Adrenal gland (tissue), 9 donors: ENCODE measurements at regions not wholly inside any gene's neighbourhood (a gene's known extent, or its start where the extent isn't known, plus 50 kb on each side); places are given as distances from the start of the nearest gene placed in this dataset.

ENCODE experiments used
- DNase-seq, 7 donors: peaks; one replicate each; pipeline ENCODE4 v3.0.0-alpha.2; 2019 to 2020
- H3K27ac ChIP-seq, 5 donors: fragments of 200-600 bp; sonication (generic) in 4 of 5; 1 replicate in 3 of 5; 2 replicates in 2 of 5; pipeline versions ENCODE4 v1.5.1 to v1.8.0; 2016 to 2020; ENCODE audit warnings: mild to moderate bottlenecking in 1 of 5
- H3K27me3 ChIP-seq: fragments of 200-600 bp; 2 replicates; pipeline ENCODE4 v1.8.0; 2021
- H3K36me3 ChIP-seq, 2 donors: fragments of 200-600 bp; replicated peaks in 1 of 2; 1 replicate in 1 of 2; 2 replicates in 1 of 2; pipeline versions ENCODE4 v1.5.1 to v1.8.0; 2018 to 2022
- H3K4me1 ChIP-seq, 2 donors: fragments of 200-600 bp; replicated peaks in 1 of 2; 1 replicate in 1 of 2; 2 replicates in 1 of 2; pipeline versions ENCODE4 v1.5.1 to v1.8.0; 2018 to 2021
- H3K4me3 ChIP-seq, 4 donors: fragments of 200-600 bp; sonication (generic) in 3 of 4; one replicate each; pipeline ENCODE4 v1.5.1; 2016 to 2018
- H3K9me3 ChIP-seq, 3 donors: fragments of 200-600 bp; sonication (generic) in 1 of 3; replicated peaks in 1 of 3; 1 replicate in 2 of 3; 2 replicates in 1 of 3; pipeline versions ENCODE4 v1.5.1 to v1.8.0; 2016 to 2021
- CTCF ChIP-seq, 6 experiments: fragments of 450-650 bp in 4 of 6; fragments of 200-600 bp in 2 of 6; sonication (generic) in 1 of 6; IDR thresholded peaks; 1 replicate in 5 of 6; 2 replicates in 1 of 6; pipeline versions ENCODE4 v1.5.1 to v1.8.0; 2016 to 2021; ENCODE audit warnings: antibody characterized with exemption in 6 of 6, mild to moderate bottlenecking in 2 of 6, moderate library complexity in 1 of 6
- POLR2A ChIP-seq, 2 donors: fragments of 450-650 bp; IDR thresholded peaks; one replicate each; pipeline ENCODE4 v1.6.1; 2017; ENCODE audit warnings: antibody characterized with exemption in 2 of 2, mild to moderate bottlenecking in 2 of 2, moderate library complexity in 1 of 2
- WGBS, 4 donors: extraction: QIAGEN DNeasy Blood & Tissue Kit in 2 of 4; methylation state at CpG; one replicate each; pipeline versions ENCODE4 v1.1.5 to v1.1.7; 2013 to 2017; 5-methylcytosine and 5-hydroxymethylcytosine counted together
- intact Hi-C, 2 donors: fragments of 100-400 bp; cut with DNase I; formaldehyde crosslinking; loops; one replicate each; pipeline versions ENCODE4 v1.14.1 to v1.15.0; 2022 to 2023
- donor health status: healthy with polysubstance abuse.
- donor health status: Bipolar disorder and iron deficiency.
- donor health status: DM: yes; HTN: yes; CAD: no.
- donor health status: DM: no; HTN: no; CAD: no.
- donor health status: DM: no; HTN: no; CAD: no.

GRCh38 chr6:113632220-113632864 lies 224.8 kb upstream of the MARCKS start:
- peak overlapping the region in 3 of 5 donors; percentile 39 to 57 (median 43) for H3K27ac ChIP-seq
- intact Hi-C loops = no loop called here
- TF ChIP-seq CTCF (IDR thresholded peaks at IDR 0.05) (no peak), POLR2A (IDR thresholded peaks at IDR 0.05) (no peak)
- H3K4me1 ChIP-seq = peaks cover 16 to 25% of the 10 kb centered on the region in 2 donors
- no peaks in the 10 kb centered on the region for H3K27me3 ChIP-seq
- H3K4me3 ChIP-seq = peak overlapping the region in 2 of 4 donors; percentile 6 to 30
- WGBS, 4 donors = 7 to 10% (median 8%) methylated on average over 8 of the region's 8 CpGs
- no peaks in the 10 kb centered on the region for H3K9me3 ChIP-seq
- peak; percentile 35 to 76 (median 62) for DNase-seq
- H3K36me3 ChIP-seq = no peaks in the 10 kb centered on the region

GRCh38 chr6:113633638-113634037 lies 223.5 kb upstream of the MARCKS start:
- peaks cover 16 to 25% of the 10 kb centered on the region in 2 donors for H3K4me1 ChIP-seq
- H3K36me3 ChIP-seq = no peaks in the 10 kb centered on the region
- H3K27ac ChIP-seq = no peak overlapping the region
- H3K4me3 ChIP-seq = no peak overlapping the region
- H3K9me3 ChIP-seq = no peaks in the 10 kb centered on the region
- TF ChIP-seq CTCF (IDR thresholded peaks at IDR 0.05) (no peak), POLR2A (IDR thresholded peaks at IDR 0.05) (no peak)
- intact Hi-C loops = no loop called here
- no peak for DNase-seq
- H3K27me3 ChIP-seq = no peaks in the 10 kb centered on the region

GRCh38 chr6:113634352-113635163 lies 222.6 kb upstream of the MARCKS start:
- TF ChIP-seq POLR2A (IDR thresholded peaks at IDR 0.05) = no peak
- TF ChIP-seq CTCF (IDR thresholded peaks at IDR 0.05) = no peak
- Histone ChIP-seq H3K4me3 (no peak overlapping the region), H3K27ac (peak overlapping the region in 1 of 5 donors; percentile 43), H3K36me3 (no peaks in the 10 kb centered on the region), H3K27me3 (no peaks in the 10 kb centered on the region), H3K9me3 (no peaks in the 10 kb centered on the region), H3K4me1 (peaks cover 16 to 25% of the 10 kb centered on the region in 2 donors)
- WGBS, 4 donors = 65 to 74% (median 71%) methylated on average over 4 of the region's 4 CpGs
- DNase-seq = no peak
- intact Hi-C loops = no loop called here

GRCh38 chr6:113635222-113635986 lies 221.7 kb upstream of the MARCKS start:
- H3K9me3 ChIP-seq = no peaks in the 10 kb centered on the region
- H3K4me1 ChIP-seq = peaks cover 16 to 25% of the 10 kb centered on the region in 2 donors
- H3K27me3 ChIP-seq = no peaks in the 10 kb centered on the region
- 66 to 95% (median 75%) methylated on average over 1 of the region's 1 CpG for WGBS, 4 donors
- no peak for DNase-seq
- H3K36me3 ChIP-seq = no peaks in the 10 kb centered on the region
- no peak overlapping the region for H3K4me3 ChIP-seq
- intact Hi-C loops = no loop called here
- TF ChIP-seq CTCF (IDR thresholded peaks at IDR 0.05) (no peak), POLR2A (IDR thresholded peaks at IDR 0.05) (no peak)
- H3K27ac ChIP-seq = no peak overlapping the region
